ENCODE measurements at regions not wholly inside any gene's neighbourhood (a gene's known extent, or its start where the extent isn't known, plus 50 kb on each side); places are given as distances from the start of the nearest gene placed in this dataset.

DNA sequence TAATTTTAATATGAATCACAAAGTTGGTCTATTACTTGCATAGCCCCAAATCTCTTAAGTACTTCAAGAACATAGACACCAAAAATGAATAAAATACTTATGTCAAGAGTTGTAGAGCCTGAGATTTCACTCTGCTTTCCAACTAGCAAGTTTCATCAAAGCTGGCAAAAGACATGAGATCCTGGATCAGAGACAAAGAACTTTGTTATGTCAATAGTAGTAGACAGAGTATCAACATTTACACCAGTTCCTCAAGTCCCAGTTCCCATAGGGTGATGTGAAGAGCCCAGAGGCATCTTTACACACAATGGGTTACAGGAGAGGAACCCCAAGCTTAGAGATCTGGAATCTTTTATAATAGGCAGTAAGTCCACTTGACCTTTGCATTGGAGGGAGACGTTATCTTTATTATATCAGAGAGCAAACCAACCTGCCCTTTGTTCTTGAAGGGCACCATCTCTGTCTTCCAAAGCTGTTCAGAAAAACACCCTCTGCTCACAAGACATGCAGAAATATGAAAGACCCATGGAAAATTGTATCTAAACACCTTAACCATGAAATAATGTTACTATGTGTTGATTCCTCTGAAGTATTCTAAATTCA lies 174.4 kb upstream of the GALNT2 start:
- Histone ChIP-seq H2AFZ (ENCODE audit: low read depth, low read length) (no peak overlapping the region), H3K79me2 (ENCODE audit: low read length) (no peaks in the 10 kb centered on the region), H3K4me1 (ENCODE audit: low read length) (no peaks in the 10 kb centered on the region), H4K20me1 (ENCODE audit: insufficient read depth, low read length) (no peaks in the 10 kb centered on the region), H3K36me3 (replicated peaks; ENCODE audit: low read depth, low read length) (no peaks in the 10 kb centered on the region), H3K9me3 (ENCODE audit: insufficient read depth, low read length) (no peaks in the 10 kb centered on the region), H3K9ac (ENCODE audit: low read length) (no peak overlapping the region), H3K4me3 (ENCODE audit: low read length) (no peak overlapping the region), H3K27me3 (ENCODE audit: low read depth, low read length) (peaks cover 39% of the 10 kb centered on the region), H3K27ac (ENCODE audit: low read length) (no peak overlapping the region), H3K4me2 (ENCODE audit: low read length) (no peak overlapping the region)
- TF ChIP-seq EZH2phosphoT487 (IDR thresholded peaks at IDR 0.05; ENCODE audit: low read depth): no peak
- TF ChIP-seq, protein P1, sequence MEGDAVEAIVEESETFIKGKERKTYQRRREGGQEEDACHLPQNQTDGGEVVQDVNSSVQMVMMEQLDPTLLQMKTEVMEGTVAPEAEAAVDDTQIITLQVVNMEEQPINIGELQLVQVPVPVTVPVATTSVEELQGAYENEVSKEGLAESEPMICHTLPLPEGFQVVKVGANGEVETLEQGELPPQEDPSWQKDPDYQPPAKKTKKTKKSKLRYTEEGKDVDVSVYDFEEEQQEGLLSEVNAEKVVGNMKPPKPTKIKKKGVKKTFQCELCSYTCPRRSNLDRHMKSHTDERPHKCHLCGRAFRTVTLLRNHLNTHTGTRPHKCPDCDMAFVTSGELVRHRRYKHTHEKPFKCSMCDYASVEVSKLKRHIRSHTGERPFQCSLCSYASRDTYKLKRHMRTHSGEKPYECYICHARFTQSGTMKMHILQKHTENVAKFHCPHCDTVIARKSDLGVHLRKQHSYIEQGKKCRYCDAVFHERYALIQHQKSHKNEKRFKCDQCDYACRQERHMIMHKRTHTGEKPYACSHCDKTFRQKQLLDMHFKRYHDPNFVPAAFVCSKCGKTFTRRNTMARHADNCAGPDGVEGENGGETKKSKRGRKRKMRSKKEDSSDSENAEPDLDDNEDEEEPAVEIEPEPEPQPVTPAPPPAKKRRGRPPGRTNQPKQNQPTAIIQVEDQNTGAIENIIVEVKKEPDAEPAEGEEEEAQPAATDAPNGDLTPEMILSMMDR (IDR thresholded peaks at IDR 0.05; ENCODE audit: low read depth, low read length): no peak

DNA sequence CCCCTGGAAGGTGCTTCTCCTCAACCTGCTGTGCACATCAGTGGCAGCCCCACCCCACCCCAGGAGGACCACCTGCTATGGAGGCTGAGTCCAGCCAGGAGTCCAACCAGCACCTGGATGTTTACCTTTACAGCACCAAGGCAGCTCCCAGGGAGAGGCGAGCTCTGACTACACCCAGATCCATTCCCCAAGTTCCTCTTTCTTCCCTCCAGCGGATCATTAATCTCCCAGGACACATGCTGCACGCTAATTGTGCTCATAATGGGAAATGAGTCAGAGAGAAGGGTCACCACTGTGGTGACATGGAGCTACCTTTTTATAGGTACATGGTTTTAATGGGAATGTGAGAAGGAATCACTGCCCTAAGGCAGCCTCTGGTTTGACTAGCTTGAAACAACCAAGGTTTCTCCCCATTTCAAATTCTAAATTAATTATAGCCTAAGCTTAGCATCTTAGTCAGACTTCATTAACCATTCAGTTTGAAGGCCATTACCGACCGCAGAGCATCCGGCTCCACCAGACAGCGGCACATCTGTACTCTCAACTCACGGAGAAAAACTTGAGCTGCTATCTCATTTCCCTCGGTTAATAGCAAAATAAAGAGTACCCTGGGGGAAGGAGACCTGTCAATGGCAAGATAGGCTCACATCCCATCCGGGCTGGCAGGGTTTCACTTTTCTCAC lies 173.1 kb upstream of the GALNT2 start:
- H3K4me3 ChIP-seq (ENCODE audit: low read length): no peak overlapping the region
- H3K27me3 ChIP-seq (ENCODE audit: low read depth, low read length): peaks cover 28% of the 10 kb centered on the region
- no peak overlapping the region for H3K27ac ChIP-seq (ENCODE audit: low read length)
- H2AFZ ChIP-seq (ENCODE audit: low read depth, low read length): no peak overlapping the region
- no peaks in the 10 kb centered on the region for H3K4me1 ChIP-seq (ENCODE audit: low read length)
- no peaks in the 10 kb centered on the region for H4K20me1 ChIP-seq (ENCODE audit: insufficient read depth, low read length)
- no peak for TF ChIP-seq EZH2phosphoT487 (IDR thresholded peaks at IDR 0.05; ENCODE audit: low read depth)
- TF ChIP-seq, protein P1 (IDR thresholded peaks at IDR 0.05; ENCODE audit: low read depth, low read length): no peak
- no peaks in the 10 kb centered on the region for H3K36me3 ChIP-seq (replicated peaks; ENCODE audit: low read depth, low read length)
- H3K79me2 ChIP-seq (ENCODE audit: low read length): no peaks in the 10 kb centered on the region
- no peak overlapping the region for H3K9ac ChIP-seq (ENCODE audit: low read length)
- no peak overlapping the region for H3K4me2 ChIP-seq (ENCODE audit: low read length)
- no peaks in the 10 kb centered on the region for H3K9me3 ChIP-seq (ENCODE audit: insufficient read depth, low read length)

DNA sequence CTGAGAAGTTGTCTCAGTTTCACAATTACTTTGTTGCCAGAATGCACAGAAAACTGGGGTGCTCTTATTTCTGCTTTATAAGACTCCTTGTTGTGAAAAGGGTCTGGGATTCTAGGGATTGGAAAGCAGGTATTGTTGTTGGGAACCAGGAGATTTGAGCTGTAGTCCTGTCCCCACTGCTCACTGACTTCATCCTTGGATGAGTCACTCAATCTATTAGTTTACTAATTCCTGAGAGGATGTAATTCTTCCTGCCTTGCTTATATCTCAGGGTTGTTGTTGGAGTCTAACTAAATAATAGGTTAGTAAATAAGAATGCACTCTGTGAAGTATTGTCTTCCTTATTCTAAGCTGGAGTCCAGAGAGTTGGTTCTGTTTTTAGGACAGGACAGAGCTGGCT lies 172.5 kb upstream of the GALNT2 start:
- Histone ChIP-seq H3K4me3 (ENCODE audit: low read length) (no peak overlapping the region), H3K79me2 (ENCODE audit: low read length) (no peaks in the 10 kb centered on the region)

DNA sequence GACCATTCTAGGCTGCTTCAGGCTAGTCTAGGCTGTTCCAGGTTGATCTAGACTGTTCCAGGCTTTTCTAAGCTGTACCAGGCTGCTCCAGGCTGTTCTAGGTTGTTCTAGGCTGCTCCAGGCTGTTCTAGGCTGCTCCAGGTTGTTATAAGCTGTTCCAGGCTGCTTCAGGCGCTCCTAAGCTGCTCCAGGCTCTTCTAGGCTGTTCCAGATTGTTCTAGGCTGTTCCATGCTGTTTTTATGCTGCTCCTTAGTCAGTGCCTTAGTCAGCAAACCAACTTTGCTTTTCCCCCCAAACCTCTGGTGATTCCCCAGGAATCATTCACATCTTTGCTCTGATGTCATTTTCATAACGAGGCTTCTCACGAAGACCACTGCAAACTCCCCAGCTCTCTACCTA lies 171.4 kb upstream of the GALNT2 start:
- Histone ChIP-seq H3K4me2 (ENCODE audit: low read length) (no peak overlapping the region), H4K20me1 (ENCODE audit: insufficient read depth, low read length) (no peaks in the 10 kb centered on the region), H3K79me2 (ENCODE audit: low read length) (no peaks in the 10 kb centered on the region), H2AFZ (ENCODE audit: low read depth, low read length) (no peak overlapping the region), H3K27me3 (ENCODE audit: low read depth, low read length) (peaks cover 28% of the 10 kb centered on the region), H3K36me3 (replicated peaks; ENCODE audit: low read depth, low read length) (no peaks in the 10 kb centered on the region), H3K27ac (ENCODE audit: low read length) (no peak overlapping the region), H3K4me1 (ENCODE audit: low read length) (no peaks in the 10 kb centered on the region), H3K4me3 (ENCODE audit: low read length) (no peak overlapping the region), H3K9ac (ENCODE audit: low read length) (no peak overlapping the region), H3K9me3 (ENCODE audit: insufficient read depth, low read length) (no peaks in the 10 kb centered on the region)
- TF ChIP-seq EZH2phosphoT487 (IDR thresholded peaks at IDR 0.05; ENCODE audit: low read depth): no peak
- TF ChIP-seq, protein P1 (IDR thresholded peaks at IDR 0.05; ENCODE audit: low read depth, low read length): no peak

More for the DNA sequence above, 172.5 kb upstream of the GALNT2 start:
- no peak overlapping the region for H3K27ac ChIP-seq (ENCODE audit: low read length)
- no peaks in the 10 kb centered on the region for H3K36me3 ChIP-seq (replicated peaks; ENCODE audit: low read depth, low read length)
- H2AFZ ChIP-seq (ENCODE audit: low read depth, low read length): no peak overlapping the region
- H3K27me3 ChIP-seq (ENCODE audit: low read depth, low read length): peaks cover 28% of the 10 kb centered on the region
- TF ChIP-seq EZH2phosphoT487 (IDR thresholded peaks at IDR 0.05; ENCODE audit: low read depth): no peak
- TF ChIP-seq, protein P1 (IDR thresholded peaks at IDR 0.05; ENCODE audit: low read depth, low read length): no peak
- H4K20me1 ChIP-seq (ENCODE audit: insufficient read depth, low read length): no peaks in the 10 kb centered on the region
- H3K4me1 ChIP-seq (ENCODE audit: low read length): no peaks in the 10 kb centered on the region
- no peak overlapping the region for H3K9ac ChIP-seq (ENCODE audit: low read length)
- no peaks in the 10 kb centered on the region for H3K9me3 ChIP-seq (ENCODE audit: insufficient read depth, low read length)
- H3K4me2 ChIP-seq (ENCODE audit: low read length): no peak overlapping the region

All from OCI-LY3 (cell line).